Fibroblast of lung (primary cell): ENCODE measurements at regions not wholly inside any gene's neighbourhood (a gene's known extent, or its start where the extent isn't known, plus 50 kb on each side); places are given as distances from the start of the nearest gene placed in this dataset.

Experiments
- EZH2 ChIP-seq: IDR thresholded peaks from 2 replicates; pipeline ENCODE4 v1.5.1; 2012; ENCODE audit warnings: low read length, control low read depth, mild to moderate bottlenecking; ENCODE audit errors: missing control alignments
- TF ChIP-seq, protein P1 (sequence below), 2 donors: IDR thresholded peaks in 1 of 2; conservative IDR thresholded peaks in 1 of 2; 1 replicate in 1 of 2; 2 replicates in 1 of 2; pipeline ENCODE4 v1.5.1; 2011 to 2012; ENCODE audit warnings: low read length in 2 of 2, control low read depth in 1 of 2, inconsistent platforms in 1 of 2, low read depth in 1 of 2, mild to moderate bottlenecking in 1 of 2

DNA sequence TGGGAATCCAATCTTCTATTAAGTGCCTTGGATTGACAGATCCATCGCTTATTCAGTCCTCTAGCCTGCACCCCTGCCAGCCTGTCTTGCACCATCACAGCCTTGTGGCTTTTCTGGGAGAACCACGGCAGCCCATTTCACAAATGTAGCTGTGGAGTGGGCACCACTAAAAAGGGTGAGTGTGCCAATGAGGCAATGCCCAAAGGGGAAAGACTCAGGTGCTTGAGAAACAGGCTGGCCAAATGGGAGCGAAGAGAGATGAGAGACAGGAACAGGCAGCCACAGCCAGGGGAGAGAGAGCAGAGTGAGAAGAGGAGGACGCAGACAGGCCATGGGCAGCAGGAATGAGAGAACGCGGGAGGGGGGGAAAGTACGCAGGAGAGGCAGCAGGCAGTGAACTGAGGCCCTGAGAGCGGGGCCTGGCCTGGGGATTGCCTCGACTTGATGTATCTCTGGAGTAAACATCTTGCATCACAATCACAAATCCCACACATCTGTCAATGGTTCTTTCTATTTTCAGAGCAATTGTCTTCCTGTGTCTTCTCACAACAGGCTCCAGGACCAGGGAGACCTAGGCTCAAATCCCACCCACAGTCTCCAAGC lies 173.1 kb downstream of the SYK start:
- TF ChIP-seq, protein P1, sequence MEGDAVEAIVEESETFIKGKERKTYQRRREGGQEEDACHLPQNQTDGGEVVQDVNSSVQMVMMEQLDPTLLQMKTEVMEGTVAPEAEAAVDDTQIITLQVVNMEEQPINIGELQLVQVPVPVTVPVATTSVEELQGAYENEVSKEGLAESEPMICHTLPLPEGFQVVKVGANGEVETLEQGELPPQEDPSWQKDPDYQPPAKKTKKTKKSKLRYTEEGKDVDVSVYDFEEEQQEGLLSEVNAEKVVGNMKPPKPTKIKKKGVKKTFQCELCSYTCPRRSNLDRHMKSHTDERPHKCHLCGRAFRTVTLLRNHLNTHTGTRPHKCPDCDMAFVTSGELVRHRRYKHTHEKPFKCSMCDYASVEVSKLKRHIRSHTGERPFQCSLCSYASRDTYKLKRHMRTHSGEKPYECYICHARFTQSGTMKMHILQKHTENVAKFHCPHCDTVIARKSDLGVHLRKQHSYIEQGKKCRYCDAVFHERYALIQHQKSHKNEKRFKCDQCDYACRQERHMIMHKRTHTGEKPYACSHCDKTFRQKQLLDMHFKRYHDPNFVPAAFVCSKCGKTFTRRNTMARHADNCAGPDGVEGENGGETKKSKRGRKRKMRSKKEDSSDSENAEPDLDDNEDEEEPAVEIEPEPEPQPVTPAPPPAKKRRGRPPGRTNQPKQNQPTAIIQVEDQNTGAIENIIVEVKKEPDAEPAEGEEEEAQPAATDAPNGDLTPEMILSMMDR (conservative IDR thresholded peaks at IDR 0.05 in 1 of 2, IDR thresholded peaks at IDR 0.05 in 1 of 2; ENCODE audit: low read depth in 1 of 2, low read length in 2 of 2): no peak
- TF ChIP-seq EZH2: no peak
